ENCODE measurements at regions not wholly inside any gene's neighbourhood (a gene's known extent, or its start where the extent isn't known, plus 50 kb on each side); places are given as distances from the start of the nearest gene placed in this dataset.

DNA sequence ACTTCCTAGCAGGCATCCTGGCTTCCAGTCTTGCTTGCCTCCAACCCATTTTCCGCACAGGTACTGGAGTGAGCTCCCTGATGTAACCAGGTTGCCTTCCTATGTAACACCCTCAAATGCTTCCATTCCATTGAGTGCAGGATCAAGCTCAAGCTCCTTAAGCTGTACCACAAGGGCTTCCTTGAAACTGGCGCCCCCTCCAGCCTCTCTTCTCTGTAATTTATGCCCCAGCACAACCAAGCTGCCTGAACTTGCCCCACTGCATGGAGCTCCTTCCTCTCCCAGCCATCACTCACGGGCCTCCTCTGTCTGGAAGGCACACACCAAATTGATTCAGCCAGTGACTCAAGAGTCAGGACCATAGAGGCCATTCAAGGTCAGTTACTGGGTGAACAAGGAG, 234.8 kb upstream of the RPL38 start:
- TF ChIP-seq, protein P1, sequence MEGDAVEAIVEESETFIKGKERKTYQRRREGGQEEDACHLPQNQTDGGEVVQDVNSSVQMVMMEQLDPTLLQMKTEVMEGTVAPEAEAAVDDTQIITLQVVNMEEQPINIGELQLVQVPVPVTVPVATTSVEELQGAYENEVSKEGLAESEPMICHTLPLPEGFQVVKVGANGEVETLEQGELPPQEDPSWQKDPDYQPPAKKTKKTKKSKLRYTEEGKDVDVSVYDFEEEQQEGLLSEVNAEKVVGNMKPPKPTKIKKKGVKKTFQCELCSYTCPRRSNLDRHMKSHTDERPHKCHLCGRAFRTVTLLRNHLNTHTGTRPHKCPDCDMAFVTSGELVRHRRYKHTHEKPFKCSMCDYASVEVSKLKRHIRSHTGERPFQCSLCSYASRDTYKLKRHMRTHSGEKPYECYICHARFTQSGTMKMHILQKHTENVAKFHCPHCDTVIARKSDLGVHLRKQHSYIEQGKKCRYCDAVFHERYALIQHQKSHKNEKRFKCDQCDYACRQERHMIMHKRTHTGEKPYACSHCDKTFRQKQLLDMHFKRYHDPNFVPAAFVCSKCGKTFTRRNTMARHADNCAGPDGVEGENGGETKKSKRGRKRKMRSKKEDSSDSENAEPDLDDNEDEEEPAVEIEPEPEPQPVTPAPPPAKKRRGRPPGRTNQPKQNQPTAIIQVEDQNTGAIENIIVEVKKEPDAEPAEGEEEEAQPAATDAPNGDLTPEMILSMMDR (IDR thresholded peaks at IDR 0.05; ENCODE audit: low read depth, low read length) = no peak
- TF ChIP-seq EZH2phosphoT487 (IDR thresholded peaks at IDR 0.05; ENCODE audit: low read depth) = no peak

Data from OCI-LY3 (cell line).